Sigmoid colon (tissue), 6 donors: ENCODE measurements at regions not wholly inside any gene's neighbourhood (a gene's known extent, or its start where the extent isn't known, plus 50 kb on each side); places are given as distances from the start of the nearest gene placed in this dataset.

Experiments
- DNase-seq: peaks from one replicate; pipeline ENCODE4 v3.0.0-alpha.2; 2019
- H3K27ac ChIP-seq, 4 donors: fragments of 200-600 bp; sonication (generic); one replicate each; pipeline ENCODE4 v1.5.1; 2016 to 2019; ENCODE audit warnings: mild to moderate bottlenecking in 1 of 4
- H3K27me3 ChIP-seq, 3 donors: fragments of 200-600 bp; sonication (generic); one replicate each; pipeline ENCODE4 v1.5.1; 2019; ENCODE audit warnings: mild to moderate bottlenecking in 1 of 3
- H3K36me3 ChIP-seq, 4 donors: fragments of 200-600 bp; sonication (generic); one replicate each; pipeline ENCODE4 v1.5.1; 2016 to 2019
- H3K4me1 ChIP-seq, 4 donors: fragments of 200-600 bp; sonication (generic); one replicate each; pipeline ENCODE4 v1.5.1; 2017 to 2019
- H3K4me3 ChIP-seq, 4 donors: fragments of 200-600 bp; sonication (generic); one replicate each; pipeline ENCODE4 v1.5.1; 2017 to 2019; ENCODE audit warnings: mild to moderate bottlenecking in 2 of 4, moderate library complexity in 1 of 4
- H3K9me3 ChIP-seq, 4 donors: fragments of 200-600 bp in 3 of 4; sonication (generic) in 3 of 4; one replicate each; pipeline versions ENCODE4 v1.5.1 to v1.6.1; 2013 to 2019
- CTCF ChIP-seq, 4 experiments: fragments of 450-650 bp in 3 of 4; fragments of 200-600 bp in 1 of 4; IDR thresholded peaks; one replicate each; pipeline ENCODE4 v1.5.1; 2016 to 2019; ENCODE audit warnings: antibody characterized with exemption in 4 of 4, mild to moderate bottlenecking in 3 of 4, moderate library complexity in 2 of 4
- EP300 ChIP-seq, 4 donors: sonication (generic); formaldehyde crosslinking; IDR thresholded peaks; one replicate each; pipeline ENCODE4 v1.6.1; 2017; ENCODE audit warnings: antibody characterized with exemption in 4 of 4
- POLR2A ChIP-seq, 2 donors: fragments of 450-650 bp; IDR thresholded peaks; one replicate each; pipeline ENCODE4 v1.6.1; 2016; ENCODE audit warnings: antibody characterized with exemption in 2 of 2, mild to moderate bottlenecking in 2 of 2, moderate library complexity in 2 of 2
- POLR2AphosphoS5 ChIP-seq, 4 donors: sonication (generic); formaldehyde crosslinking; IDR thresholded peaks; one replicate each; pipeline ENCODE4 v1.6.1; 2017; ENCODE audit warnings: antibody characterized with exemption in 4 of 4
- WGBS, 2 donors: extraction: QIAGEN DNeasy Blood & Tissue Kit; methylation state at CpG; one replicate each; pipeline ENCODE4 v1.1.7; 2013; 5-methylcytosine and 5-hydroxymethylcytosine counted together
- intact Hi-C: fragments of 100-400 bp; cut with DNase I; formaldehyde crosslinking; loops from one replicate; pipeline ENCODE4 v1.15.1; 2023
- donor health status: healthy with polysubstance abuse.
- donor health status: healthy.

- Histone ChIP-seq H3K27ac (no peak overlapping the region), H3K4me1 (no peaks in the 10 kb centered on the region), H3K4me3 (no peak overlapping the region), H3K36me3 (no peaks in the 10 kb centered on the region), H3K27me3 (no peaks in the 10 kb centered on the region), H3K9me3 (no peaks in the 10 kb centered on the region)
- TF ChIP-seq EP300 (IDR thresholded peaks at IDR 0.05): no peak
- TF ChIP-seq POLR2AphosphoS5 (IDR thresholded peaks at IDR 0.05): no peak
- TF ChIP-seq POLR2A (IDR thresholded peaks at IDR 0.05): no peak
- no peak for TF ChIP-seq CTCF (IDR thresholded peaks at IDR 0.05)
- 12 to 44% methylated on average over 9 of the region's 9 CpGs for WGBS, 2 donors
- intact Hi-C loops: no loop called here
- DNase-seq: no peak
Measured at GRCh38 chr16:74033441-74033995, 263.1 kb upstream of the PSMD7 start.

- intact Hi-C loops: no loop called here
- no peaks in the 10 kb centered on the region for H3K36me3 ChIP-seq
- H3K9me3 ChIP-seq: no peaks in the 10 kb centered on the region
- no peaks in the 10 kb centered on the region for H3K27me3 ChIP-seq
- H3K4me3 ChIP-seq: no peak overlapping the region
- TF ChIP-seq EP300 (IDR thresholded peaks at IDR 0.05): no peak
- H3K27ac ChIP-seq: no peak overlapping the region
- H3K4me1 ChIP-seq: no peaks in the 10 kb centered on the region
- 90 to 92% methylated on average over 4 of the region's 4 CpGs for WGBS, 2 donors
- no peak for DNase-seq
Measured at GRCh38 chr16:74031551-74031950, 265.1 kb upstream of the PSMD7 start.

GRCh38 chr16:74030000-74030706, 266.5 kb upstream of the PSMD7 start:
- H3K4me3 ChIP-seq: no peak overlapping the region
- H3K27me3 ChIP-seq: no peaks in the 10 kb centered on the region
- 17 to 59% methylated on average over 10 of the region's 10 CpGs for WGBS, 2 donors
- TF ChIP-seq POLR2AphosphoS5 (IDR thresholded peaks at IDR 0.05): no peak
- no peak for TF ChIP-seq POLR2A (IDR thresholded peaks at IDR 0.05)
- TF ChIP-seq EP300 (IDR thresholded peaks at IDR 0.05): no peak
- TF ChIP-seq CTCF (IDR thresholded peaks at IDR 0.05): no peak
- H3K9me3 ChIP-seq: no peaks in the 10 kb centered on the region
- H3K27ac ChIP-seq: no peak overlapping the region
- no peaks in the 10 kb centered on the region for H3K36me3 ChIP-seq
- no peak for DNase-seq
- intact Hi-C loops: no loop called here
- no peaks in the 10 kb centered on the region for H3K4me1 ChIP-seq

GRCh38 chr16:74029115-74029792, 267.4 kb upstream of the PSMD7 start:
- no peak for DNase-seq
- Histone ChIP-seq H3K9me3 (no peaks in the 10 kb centered on the region), H3K27me3 (no peaks in the 10 kb centered on the region), H3K27ac (no peak overlapping the region), H3K4me3 (no peak overlapping the region), H3K36me3 (no peaks in the 10 kb centered on the region), H3K4me1 (no peaks in the 10 kb centered on the region)
- TF ChIP-seq CTCF (IDR thresholded peaks at IDR 0.05) (no peak), POLR2A (IDR thresholded peaks at IDR 0.05) (no peak), EP300 (IDR thresholded peaks at IDR 0.05) (no peak), POLR2AphosphoS5 (IDR thresholded peaks at IDR 0.05) (no peak)
- intact Hi-C loops: no loop called here
- 25 to 65% methylated on average over 9 of the region's 9 CpGs for WGBS, 2 donors

DNA sequence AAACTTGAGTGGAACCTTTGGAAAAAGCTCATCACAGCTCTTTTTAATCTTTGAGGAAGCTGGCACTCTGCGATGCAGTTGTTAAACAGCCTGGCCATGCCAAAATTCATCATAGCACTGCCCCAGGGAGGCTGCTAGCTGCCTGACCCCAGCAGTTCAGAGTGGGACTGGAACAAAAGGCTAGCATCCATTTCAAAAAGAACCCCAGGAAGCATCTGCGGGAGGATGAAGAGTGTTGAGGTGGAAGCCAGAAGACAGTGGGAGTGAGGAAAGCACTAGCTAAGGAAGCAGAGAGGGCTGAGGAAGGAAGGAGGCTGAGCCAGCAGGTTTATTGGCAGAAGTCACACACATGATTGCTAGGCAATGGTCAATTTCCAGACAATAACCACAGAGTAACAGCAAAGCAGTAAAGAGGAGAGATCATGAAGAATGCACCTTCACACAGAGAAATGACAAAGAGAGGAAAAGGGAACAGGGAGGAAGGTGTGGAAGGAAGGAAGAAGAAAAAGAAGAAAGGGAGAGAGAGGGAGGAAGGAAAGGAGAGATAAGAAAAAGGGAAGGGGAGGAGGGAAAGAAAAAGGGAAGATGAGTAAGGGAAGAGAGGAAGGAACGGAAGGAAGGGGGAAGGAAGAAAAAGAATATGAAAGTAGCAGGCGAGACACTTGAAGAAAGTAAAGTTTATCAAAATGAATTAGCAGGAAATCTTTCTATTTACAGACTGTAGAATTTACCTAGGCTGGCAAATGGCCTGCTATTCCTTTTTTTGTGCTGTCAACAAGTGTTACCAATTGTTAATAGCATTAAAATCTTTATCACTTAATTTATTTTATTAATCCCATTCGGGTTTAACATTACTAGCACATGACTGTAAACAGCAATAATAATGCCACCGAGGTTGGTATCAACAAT, 270.0 kb upstream of the PSMD7 start:
- no peak for DNase-seq
- WGBS, 2 donors: 33 to 39% methylated on average over 6 of the region's 6 CpGs
- no peaks in the 10 kb centered on the region for H3K27me3 ChIP-seq
- intact Hi-C loops: no loop called here
- no peaks in the 10 kb centered on the region for H3K4me1 ChIP-seq
- no peaks in the 10 kb centered on the region for H3K36me3 ChIP-seq
- no peak for TF ChIP-seq POLR2AphosphoS5 (IDR thresholded peaks at IDR 0.05)
- no peak for TF ChIP-seq CTCF (IDR thresholded peaks at IDR 0.05)
- no peak for TF ChIP-seq POLR2A (IDR thresholded peaks at IDR 0.05)
- TF ChIP-seq EP300 (IDR thresholded peaks at IDR 0.05): no peak
- no peak overlapping the region for H3K4me3 ChIP-seq
- no peak overlapping the region for H3K27ac ChIP-seq
- no peaks in the 10 kb centered on the region for H3K9me3 ChIP-seq
